ENCODE measurements at regions not wholly inside any gene's neighbourhood (a gene's known extent, or its start where the extent isn't known, plus 50 kb on each side); places are given as distances from the start of the nearest gene placed in this dataset.

GRCh38 chr11:95711945-95712221, 77.7 kb downstream of the FAM76B start:
- FAIRE-seq: no peak
- no TSS peak for BruUV-seq (replicated peaks)
- H3K36me3 ChIP-seq (ENCODE audit: control insufficient read depth in 2 of 2, extremely low read depth in 1 of 2, insufficient read depth in 2 of 2, low read length in 2 of 2): no peaks in the 10 kb centered on the region
- H2AFZ ChIP-seq (ENCODE audit: low read depth, low read length): no peak overlapping the region
- POLR2A ChIA-PET: no interaction called here
- TF ChIP-seq EZH2 (IDR thresholded peaks at IDR 0.05; ENCODE audit: borderline replicate concordance, low read depth, low read length, severe bottlenecking): no peak
- TF ChIP-seq GATA2 (IDR thresholded peaks at IDR 0.05; ENCODE audit: insufficient read depth, insufficient read length, low read depth, low read length): no peak
- no peak for TF ChIP-seq POLR2AphosphoS5 (IDR thresholded peaks at IDR 0.05; ENCODE audit: insufficient read depth, low read depth, low read length)
- no peak for TF ChIP-seq JUN (IDR thresholded peaks at IDR 0.05; ENCODE audit: borderline replicate concordance, insufficient read depth, insufficient read length, low read depth)
- TF ChIP-seq FOS (IDR thresholded peaks at IDR 0.05; ENCODE audit: borderline replicate concordance, insufficient read depth, low read length): no peak
- TF ChIP-seq POLR2A (IDR thresholded peaks at IDR 0.05; ENCODE audit: low read depth, low read length): no peak
- TF ChIP-seq MAX (IDR thresholded peaks at IDR 0.05; ENCODE audit: insufficient read depth, insufficient read length): no peak
- no peak for TF ChIP-seq CTCF (IDR thresholded peaks at IDR 0.05; ENCODE audit: extremely low read depth in 1 of 2, insufficient read depth in 1 of 2, low read depth in 1 of 2, low read length in 2 of 2)
- TF ChIP-seq MYC (IDR thresholded peaks at IDR 0.05; ENCODE audit: low read depth, low read length): no peak
- no peak overlapping the region for H3K4me2 ChIP-seq (ENCODE audit: insufficient read depth, low read length)
- no peak for DNase-seq (ENCODE audit: low read depth, low spot score)
- H3K79me2 ChIP-seq (ENCODE audit: control insufficient read depth, insufficient read depth, low read length): no peaks in the 10 kb centered on the region
- no peak overlapping the region for H3K4me3 ChIP-seq (replicated peaks in 1 of 3; ENCODE audit: insufficient read depth in 1 of 3, low read depth in 1 of 3, low read length in 3 of 3)
- H4K20me1 ChIP-seq (replicated peaks; ENCODE audit: control insufficient read depth, extremely low read depth, insufficient read depth, low read length): no peaks in the 10 kb centered on the region
- no peaks in the 10 kb centered on the region for H3K9me1 ChIP-seq (replicated peaks; ENCODE audit: control insufficient read depth, extremely low read depth, insufficient read depth, low read length)
- CTCF ChIA-PET: interaction anchor here (1.5 kb wide), 1 partner anchor 9 kb away, joined by 5 read pairs; no protein-coding TSS in a partner anchor
- no peak overlapping the region for H3K27ac ChIP-seq (ENCODE audit: insufficient read depth, low read depth, low read length)
- dilution Hi-C loops (cut with MboI; ENCODE audit: extremely low pct_ligation_motif_present, low sequenced_read_pairs) (no loop called here), intact Hi-C loops (cut with micrococcal nuclease) (no loop called here)
- H3K9ac ChIP-seq (replicated peaks; ENCODE audit: extremely low read depth, insufficient read depth, low read length): no peak overlapping the region
- peaks cover 15 to 17% of the 10 kb centered on the region in 2 experiments for H3K27me3 ChIP-seq (ENCODE audit: control insufficient read depth in 2 of 2, insufficient read depth in 2 of 2, low read length in 2 of 2)
- H3K9me3 ChIP-seq (replicated peaks; ENCODE audit: control insufficient read depth, insufficient read depth, low read length): no peaks in the 10 kb centered on the region
- H3K4me1 ChIP-seq (ENCODE audit: control insufficient read depth, extremely low read depth, insufficient read depth, low read length): no peaks in the 10 kb centered on the region

Data from endothelial cell of umbilical vein (primary cell).